K562 (cell line): ENCODE measurements at regions not wholly inside any gene's neighbourhood (a gene's known extent, or its start where the extent isn't known, plus 50 kb on each side); places are given as distances from the start of the nearest gene placed in this dataset.

ENCODE experiments used
- ATAC-seq: fragments of 200-7000 bp; cut with Tn5 transposase; 3 replicates; pipeline ENCODE4 v1.9.1; 2020; ENCODE audit warnings: moderate library complexity
- BruUV-seq: library from RNA; stranded (reverse); fragments of 400-500 nt; replicated peaks from 2 replicates; lab custom pipeline; 2021; lab: Mats Ljungman, UMichigan
- CTCF ChIA-PET: fragments of 300-600 bp; formaldehyde crosslinking; extraction: SDS; loops from one replicate; lab custom pipeline; 2021; ENCODE audit warnings: low intra/inter-chr PET ratio; lab: Yijun Ruan, JAX
- POLR2A ChIA-PET: fragments of 300-600, 350-650 bp; sonication (Branson Sonifier 250); formaldehyde crosslinking; extraction: SDS; loops from one replicate; lab custom pipeline; 2021; ENCODE audit warnings: antibody characterized with exemption, inconsistent platforms; lab: Yijun Ruan, JAX
- DNase-seq, 4 experiments: peaks; one replicate each; pipeline versions ENCODE4 v3.0.0 to v3.0.0-alpha.2; 2011 to 2018; ENCODE audit warnings: low spot score in 3 of 4, mixed read lengths in 3 of 4; ENCODE audit errors: extremely low read depth in 1 of 4
- FAIRE-seq: peaks from 2 replicates; lab custom pipeline; 2011; peaks lifted over from hg19 to GRCh38; lab: Jason Lieb, UNC
- H2AFZ ChIP-seq: 2 replicates; pipeline ENCODE4 v1.6.0; 2011; ENCODE audit warnings: low read depth, low read length, control low read depth, inconsistent platforms
- H3K27ac ChIP-seq: fragments of 200-600 bp; 3 replicates; pipeline ENCODE4 v1.8.0; 2011; ENCODE audit warnings: low read depth, mild to moderate bottlenecking, control low read depth, inconsistent platforms, low read length, moderate library complexity, mixed read lengths; ENCODE audit errors: extremely low read depth
- H3K27me3 ChIP-seq, 2 experiments: fragments of 300-600 bp in 1 of 2; 2 replicates in 1 of 2; 3 replicates in 1 of 2; pipeline versions ENCODE4 v1.6.0 to v1.8.0; 2011; ENCODE audit warnings: inconsistent platforms in 2 of 2, low read length in 2 of 2, mild to moderate bottlenecking in 1 of 2, mixed read lengths in 1 of 2, moderate library complexity in 1 of 2; ENCODE audit not compliant: control insufficient read depth in 2 of 2, insufficient read depth in 2 of 2
- H3K36me3 ChIP-seq: fragments of 300-600 bp; 3 replicates; pipeline ENCODE4 v1.8.0; 2011; ENCODE audit warnings: mild to moderate bottlenecking, low read length, inconsistent platforms; ENCODE audit not compliant: control insufficient read depth, insufficient read depth
- H3K4me1 ChIP-seq, 2 experiments: fragments of 200-600 bp in 1 of 2; replicated peaks in 1 of 2; 2 replicates in 1 of 2; 3 replicates in 1 of 2; pipeline versions ENCODE4 v1.5.1 to v1.8.0; 2011; ENCODE audit warnings: inconsistent platforms in 2 of 2, low read length in 2 of 2, mild to moderate bottlenecking in 1 of 2, mixed read lengths in 1 of 2, moderate library complexity in 1 of 2; ENCODE audit not compliant: control insufficient read depth in 2 of 2, insufficient read depth in 2 of 2
- H3K4me2 ChIP-seq: 2 replicates; pipeline ENCODE4 v1.6.1; 2011; ENCODE audit warnings: low read length, control low read depth, inconsistent platforms, mixed read lengths; ENCODE audit not compliant: insufficient read depth
- H3K4me3 ChIP-seq: fragments of 200-600 bp; sonication (generic), shearing (Covaris generic); 2 replicates; pipeline ENCODE4 v1.5.1; 2016; ENCODE audit warnings: control low read depth, inconsistent platforms
- H3K79me2 ChIP-seq: fragments of 200-600 bp; 3 replicates; pipeline ENCODE4 v1.8.0; 2011; ENCODE audit warnings: low read length, inconsistent platforms; ENCODE audit not compliant: control insufficient read depth, insufficient read depth
- H3K9ac ChIP-seq, 2 experiments: 2 replicates each; pipeline versions ENCODE4 v1.6.0 to v1.6.1; 2011; ENCODE audit warnings: low read depth in 2 of 2, low read length in 2 of 2, control low read depth in 1 of 2, inconsistent platforms in 1 of 2, mild to moderate bottlenecking in 1 of 2, mixed read lengths in 1 of 2; ENCODE audit not compliant: insufficient read depth in 1 of 2
- H3K9me1 ChIP-seq: one replicate; pipeline ENCODE4 v1.6.0; 2011; ENCODE audit warnings: inconsistent platforms, mild to moderate bottlenecking, low read length, moderate library complexity; ENCODE audit not compliant: control insufficient read depth, insufficient read depth
- H3K9me3 ChIP-seq: replicated peaks from 2 replicates; pipeline ENCODE4 v1.5.1; 2011; ENCODE audit warnings: low read depth, low read length, inconsistent platforms; ENCODE audit not compliant: control insufficient read depth, insufficient read depth
- H4K20me1 ChIP-seq: replicated peaks from 2 replicates; pipeline ENCODE4 v1.6.1; 2011; ENCODE audit warnings: low read length, inconsistent platforms, mixed read lengths; ENCODE audit not compliant: control insufficient read depth, insufficient read depth
- BACH1 ChIP-seq: fragments of 200-800 bp; sonication (Bioruptor generic); IDR thresholded peaks from 2 replicates; pipeline ENCODE4 v1.6.1; 2016; ENCODE audit warnings: missing genetic modification characterization, missing compliant biosample characterization
- CBX8 ChIP-seq: fragments of 200-600 bp; sonication (generic); IDR thresholded peaks from 2 replicates; pipeline ENCODE4 v1.6.1; 2012; ENCODE audit warnings: borderline replicate concordance, mixed run types, low read depth, mild to moderate bottlenecking, moderate library complexity, mixed read lengths, low read length, control low read depth, inconsistent platforms; ENCODE audit not compliant: poor library complexity, severe bottlenecking; ENCODE audit errors: extremely low read depth
- CHD1 ChIP-seq: fragments of 200-600 bp; sonication (generic); IDR thresholded peaks from one replicate; pipeline ENCODE4 v1.6.1; 2012; ENCODE audit warnings: mild to moderate bottlenecking, moderate library complexity, low read length, inconsistent platforms
- E2F4 ChIP-seq: sonication (generic); formaldehyde crosslinking; IDR thresholded peaks from 2 replicates; pipeline ENCODE4 v1.8.0; 2022; ENCODE audit warnings: mild to moderate bottlenecking, low read depth, missing genetic modification reagents
- FUS ChIP-seq: fragments of 200-400 bp; formaldehyde crosslinking; optimal IDR thresholded peaks from 2 replicates; pipeline ENCODE3; 2017; ENCODE audit warnings: low read depth, low read length
- GABPB1 ChIP-seq: sonication (generic); formaldehyde crosslinking; IDR thresholded peaks from 2 replicates; pipeline ENCODE4 v1.8.0; 2022; ENCODE audit warnings: mild to moderate bottlenecking, missing genetic modification reagents
- GATAD2A ChIP-seq: fragments of 450-650 bp; IDR thresholded peaks from 2 replicates; pipeline ENCODE4 v1.6.1; 2017
- NR2C1 ChIP-seq, 2 experiments: fragments of 450-650 bp; IDR thresholded peaks; 2 replicates each; pipeline ENCODE4 v1.6.1; 2017; ENCODE audit warnings: mild to moderate bottlenecking in 2 of 2, antibody characterized with exemption in 1 of 2, inconsistent platforms in 1 of 2, missing compliant biosample characterization in 1 of 2, missing genetic modification characterization in 1 of 2
- PHB2 ChIP-seq: fragments of 450-650 bp; IDR thresholded peaks from 2 replicates; pipeline ENCODE4 v1.6.1; 2017; ENCODE audit warnings: low read depth
- RCOR1 ChIP-seq, 2 experiments: IDR thresholded peaks; 2 replicates each; pipeline ENCODE4 v1.6.1; 2012; ENCODE audit warnings: low read depth in 2 of 2, low read length in 2 of 2, borderline replicate concordance in 1 of 2, improper control_type of control experiment in 1 of 2
- TEAD2 ChIP-seq: fragments of 450-650 bp; IDR thresholded peaks from 2 replicates; pipeline ENCODE4 v1.6.1; 2016; ENCODE audit warnings: missing genetic modification characterization, control low read depth, missing compliant biosample characterization
- ZBTB8A ChIP-seq: fragments of 450-650 bp; IDR thresholded peaks from 2 replicates; pipeline ENCODE4 v1.6.1; 2018; ENCODE audit warnings: mild to moderate bottlenecking, moderate library complexity; ENCODE audit not compliant: partially characterized antibody
- ZHX1 ChIP-seq: fragments of 150-350 bp; conservative IDR thresholded peaks from 2 replicates; pipeline ENCODE4 v1.6.1; 2014; ENCODE audit warnings: low read length
- ZNF551 ChIP-seq: fragments of 250-450 bp; sonication (Bioruptor Pico); IDR thresholded peaks from 2 replicates; pipeline ENCODE4 v1.5.0; 2021; ENCODE audit warnings: mild to moderate bottlenecking, moderate library complexity
- WGBS: fragments of 100-300 bp; shearing (Covaris generic); methylation state at CpG from one replicate; pipeline ENCODE4 v1.1.6; 2016; ENCODE audit warnings: low coverage, mixed read lengths; ENCODE audit not compliant: insufficient coverage; ENCODE audit errors: missing lambda C conversion rate; 5-methylcytosine and 5-hydroxymethylcytosine counted together
- in situ Hi-C: fragments of 300-500 bp; cut with MboI; formaldehyde crosslinking; loops from 4 replicates; pipeline ENCODE4 v1.15.0; 2018; ENCODE audit warnings: inconsistent platforms, mixed read lengths
- intact Hi-C: fragments of 100-400 bp; cut with micrococcal nuclease; formaldehyde crosslinking; loops from 2 replicates; pipeline ENCODE4 v1.14.2; 2022
- TF ChIP-seq, protein P1 (sequence below): fragments of 250-450 bp; sonication (Bioruptor Pico); IDR thresholded peaks from 2 replicates; pipeline ENCODE4 v1.4.0; 2020; ENCODE audit warnings: mild to moderate bottlenecking

GRCh38 chr20:10925767-10926166, 252.0 kb upstream of the JAG1 start (continued):
- no peak for TF ChIP-seq ZHX1
- TF ChIP-seq BACH1 (tag), result no peak
- TF ChIP-seq E2F4 (CRISPR knock-in tag), result no peak
- TF ChIP-seq, all 486 proteins: peak for 0

DNA sequence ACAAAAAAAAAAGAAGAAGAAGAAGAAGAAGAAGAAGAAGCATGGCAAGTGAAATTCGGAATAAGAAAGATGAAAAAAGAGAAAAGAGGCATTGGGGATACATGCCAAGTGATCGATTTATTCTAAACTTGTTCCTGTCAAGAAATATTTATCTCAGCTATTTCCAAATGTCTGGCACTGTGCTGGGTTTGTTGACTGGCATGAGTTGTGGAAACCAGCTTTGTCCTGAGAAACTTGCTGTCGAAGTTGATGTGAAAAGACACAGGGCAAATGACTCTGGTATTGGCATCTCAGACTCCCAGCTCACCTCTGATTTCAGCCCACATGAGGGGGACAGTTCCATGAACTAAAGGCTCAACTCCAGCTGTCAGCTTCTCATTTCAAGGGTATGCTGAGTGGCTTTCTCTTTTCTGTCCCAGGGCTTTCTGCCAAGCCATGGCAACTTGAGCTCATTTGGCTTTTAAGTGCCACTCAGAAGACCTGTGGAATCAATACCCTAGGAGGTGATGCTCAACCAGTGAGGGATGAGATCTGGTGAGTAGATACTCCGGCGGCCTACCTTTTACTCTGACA, 253.3 kb upstream of the JAG1 start:
- H3K4me2 ChIP-seq, result no peak overlapping the region
- BruUV-seq, result no TSS peak
- ATAC-seq (no peak), FAIRE-seq (no peak), DNase-seq (no peak)
- no peaks in the 10 kb centered on the region for H3K79me2 ChIP-seq
- 3% methylated on average over 5 of the region's 5 CpGs for WGBS
- intact Hi-C loops, result no loop called here
- ChIA-PET CTCF (no interaction called here), POLR2A (interaction anchor here (0.6 kb wide), 1 partner anchor 842 kb away, joined by 3 read pairs; no protein-coding TSS in a partner anchor)
- no peaks in the 10 kb centered on the region for H3K9me3 ChIP-seq
- no peak overlapping the region for H3K27ac ChIP-seq
- no peak overlapping the region for H3K4me3 ChIP-seq
- no peaks in the 10 kb centered on the region for H3K27me3 ChIP-seq
- in situ Hi-C loops, result no loop called here
- no peaks in the 10 kb centered on the region for H3K9me1 ChIP-seq
- H4K20me1 ChIP-seq, result no peaks in the 10 kb centered on the region
- H3K9ac ChIP-seq, result no peak overlapping the region
- no peaks in the 10 kb centered on the region for H3K36me3 ChIP-seq
- H3K4me1 ChIP-seq, result no peaks in the 10 kb centered on the region
- H2AFZ ChIP-seq, result no peak overlapping the region
- TF ChIP-seq CHD1, result no peak
- TF ChIP-seq TEAD2, result no peak
- no peak for TF ChIP-seq CBX8
- no peak for TF ChIP-seq PHB2
- TF ChIP-seq, protein P1, sequence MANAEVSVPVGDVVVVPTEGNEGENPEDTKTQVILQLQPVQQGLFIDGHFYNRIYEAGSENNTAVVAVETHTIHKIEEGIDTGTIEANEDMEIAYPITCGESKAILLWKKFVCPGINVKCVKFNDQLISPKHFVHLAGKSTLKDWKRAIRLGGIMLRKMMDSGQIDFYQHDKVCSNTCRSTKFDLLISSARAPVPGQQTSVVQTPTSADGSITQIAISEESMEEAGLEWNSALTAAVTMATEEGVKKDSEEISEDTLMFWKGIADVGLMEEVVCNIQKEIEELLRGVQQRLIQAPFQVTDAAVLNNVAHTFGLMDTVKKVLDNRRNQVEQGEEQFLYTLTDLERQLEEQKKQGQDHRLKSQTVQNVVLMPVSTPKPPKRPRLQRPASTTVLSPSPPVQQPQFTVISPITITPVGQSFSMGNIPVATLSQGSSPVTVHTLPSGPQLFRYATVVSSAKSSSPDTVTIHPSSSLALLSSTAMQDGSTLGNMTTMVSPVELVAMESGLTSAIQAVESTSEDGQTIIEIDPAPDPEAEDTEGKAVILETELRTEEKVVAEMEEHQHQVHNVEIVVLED (CRISPR knock-in tag), result no peak
- TF ChIP-seq GABPB1, result no peak
- no peak for TF ChIP-seq FUS
- TF ChIP-seq ZBTB8A, result no peak
- TF ChIP-seq ZNF551 (CRISPR knock-in tag), result no peak
- TF ChIP-seq GATAD2A, result no peak
- no peak for TF ChIP-seq NR2C1 (IDR thresholded peaks at IDR 0.05)
- no peak for TF ChIP-seq NR2C1 (tag; IDR thresholded peaks at IDR 0.05)
- no peak for TF ChIP-seq RCOR1 (IDR thresholded peaks at IDR 0.05; ENCODE audit: borderline replicate concordance in 1 of 2, low read depth in 2 of 2, low read length in 2 of 2)
